ENCODE measurements at regions not wholly inside any gene's neighbourhood (a gene's known extent, or its start where the extent isn't known, plus 50 kb on each side); places are given as distances from the start of the nearest gene placed in this dataset.
"Not testable (repeated sequence)": the region's sequence is repeated elsewhere in the genome, so short reads cannot be mapped to it uniquely, and the experiment has no call there.

DNA sequence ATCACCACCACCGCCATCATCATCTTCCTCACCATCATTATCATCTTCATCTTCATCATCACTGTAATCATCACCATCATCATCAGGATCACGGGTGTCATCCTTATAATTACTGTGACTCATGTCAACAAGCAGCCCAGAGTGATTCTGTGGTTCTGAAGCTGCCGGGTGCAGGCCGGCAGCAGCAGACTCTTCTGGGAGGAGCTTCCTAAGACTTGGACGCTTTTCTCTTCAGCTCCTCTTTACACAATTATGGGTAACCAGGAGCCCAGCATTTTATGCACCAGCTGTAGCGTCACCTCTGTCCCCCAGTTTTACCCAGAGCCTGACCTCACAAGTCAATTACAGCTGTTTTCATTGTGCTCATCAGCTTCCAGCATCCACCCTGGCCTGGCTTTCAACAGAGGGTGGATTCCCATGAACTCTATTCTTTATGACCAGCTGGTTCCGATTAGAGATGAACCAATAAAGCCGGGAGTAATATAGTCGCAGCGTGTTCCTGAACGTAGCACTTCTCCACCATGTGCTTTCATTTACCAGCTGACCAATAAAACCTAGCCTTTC lies 275.8 kb downstream of the FOXL1 start:
- Histone ChIP-seq H3K4me3 (ENCODE audit: insufficient read depth, low read depth, low read length) (no peak overlapping the region), H3K36me3 (ENCODE audit: control insufficient read depth, insufficient read depth, low read length) (no peaks in the 10 kb centered on the region), H3K9me3 (ENCODE audit: control insufficient read depth, low read length) (no peaks in the 10 kb centered on the region), H3K4me1 (ENCODE audit: control insufficient read depth, insufficient read depth, low read length) (no peaks in the 10 kb centered on the region), H3K27me3 (ENCODE audit: control insufficient read depth, insufficient read depth, low read length, poor library complexity, severe bottlenecking) (no peaks in the 10 kb centered on the region), H3K27ac (ENCODE audit: insufficient read depth, low read depth, low read length, poor library complexity, severe bottlenecking) (no peak overlapping the region)
- 93 to 96% methylated on average over 11 of the region's 11 CpGs for WGBS, 2 experiments

DNA sequence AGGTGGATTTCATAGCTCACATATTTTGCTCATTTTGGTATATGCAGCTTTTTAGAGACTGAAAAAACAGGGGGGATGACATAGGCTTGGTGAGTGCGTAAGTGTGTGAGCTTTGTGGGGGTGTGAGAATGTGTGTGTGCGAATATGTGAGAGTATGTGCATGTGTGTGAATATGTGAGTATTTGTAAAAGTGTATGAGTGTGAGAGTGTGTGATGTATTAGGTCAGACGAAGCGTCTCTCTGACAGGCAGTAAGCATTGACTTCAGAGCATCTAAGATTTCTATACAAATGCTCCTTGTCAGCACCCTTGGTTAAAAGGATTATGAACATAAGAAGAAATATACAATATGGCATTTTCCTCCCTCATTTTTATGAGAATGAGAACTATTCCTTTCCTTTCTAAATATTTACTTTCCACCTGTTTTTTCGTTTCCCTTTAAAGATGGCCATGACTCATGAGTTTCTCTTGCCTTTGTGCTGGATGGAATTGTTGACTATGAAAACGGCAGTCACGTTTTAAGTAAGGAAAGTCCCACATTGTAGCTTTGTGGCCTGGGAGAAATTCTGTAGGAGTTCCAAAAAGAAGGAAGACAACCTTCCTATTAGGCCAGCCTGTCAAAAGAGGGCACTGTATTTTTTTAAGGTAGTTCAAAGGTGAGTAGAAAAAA lies 276.4 kb downstream of the FOXL1 start:
- WGBS, 2 experiments = 74 to 83% methylated on average over 6 to 7 of the region's 7 CpGs
- no peaks in the 10 kb centered on the region for H3K27me3 ChIP-seq (ENCODE audit: control insufficient read depth, insufficient read depth, low read length, poor library complexity, severe bottlenecking)
- H3K4me3 ChIP-seq (ENCODE audit: insufficient read depth, low read depth, low read length) = no peak overlapping the region
- H3K36me3 ChIP-seq (ENCODE audit: control insufficient read depth, insufficient read depth, low read length) = no peaks in the 10 kb centered on the region
- no peak overlapping the region for H3K27ac ChIP-seq (ENCODE audit: insufficient read depth, low read depth, low read length, poor library complexity, severe bottlenecking)
- no peaks in the 10 kb centered on the region for H3K9me3 ChIP-seq (ENCODE audit: control insufficient read depth, low read length)
- no peaks in the 10 kb centered on the region for H3K4me1 ChIP-seq (ENCODE audit: control insufficient read depth, insufficient read depth, low read length)

DNA sequence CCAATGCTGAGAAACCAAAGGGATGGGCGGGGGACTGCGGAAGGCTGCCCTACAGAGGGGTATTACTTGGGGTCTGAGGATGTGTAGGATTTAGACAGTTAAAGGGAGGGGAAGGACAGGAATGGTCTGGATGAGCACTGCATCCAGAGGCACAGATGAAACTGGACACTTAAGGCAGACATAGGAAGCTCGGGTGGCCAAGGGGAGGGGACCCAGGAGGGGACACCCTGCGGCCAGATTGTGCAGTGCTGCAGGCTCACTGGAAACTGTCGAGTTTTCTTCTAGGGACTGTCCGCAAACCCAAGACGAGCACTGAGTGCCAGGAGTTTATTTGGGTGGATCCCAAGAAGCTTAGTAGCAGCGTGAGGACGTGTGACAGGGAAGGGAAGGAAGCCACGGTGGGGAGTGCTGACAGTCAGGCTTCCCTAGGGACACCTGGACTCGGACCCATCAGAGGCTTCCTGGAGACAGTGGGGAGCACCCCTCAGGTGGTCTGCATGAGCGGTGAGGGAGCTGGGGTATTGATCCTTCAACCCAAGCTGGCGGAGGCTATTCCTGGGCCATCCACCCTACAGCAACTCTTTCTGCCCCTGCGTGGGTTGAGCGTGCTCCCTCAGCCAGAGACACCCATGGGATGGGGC lies 278.7 kb downstream of the FOXL1 start:
- H3K9me3 ChIP-seq (ENCODE audit: control insufficient read depth, low read length) = no peaks in the 10 kb centered on the region
- H3K27ac ChIP-seq (ENCODE audit: insufficient read depth, low read depth, low read length, poor library complexity, severe bottlenecking) = no peak overlapping the region
- H3K4me1 ChIP-seq (ENCODE audit: control insufficient read depth, insufficient read depth, low read length) = no peaks in the 10 kb centered on the region
- WGBS, 2 experiments = 92 to 93% methylated on average over 15 of the region's 15 CpGs
- H3K36me3 ChIP-seq (ENCODE audit: control insufficient read depth, insufficient read depth, low read length) = no peaks in the 10 kb centered on the region
- H3K27me3 ChIP-seq (ENCODE audit: control insufficient read depth, insufficient read depth, low read length, poor library complexity, severe bottlenecking) = no peaks in the 10 kb centered on the region
- no peak overlapping the region for H3K4me3 ChIP-seq (ENCODE audit: insufficient read depth, low read depth, low read length)

DNA sequence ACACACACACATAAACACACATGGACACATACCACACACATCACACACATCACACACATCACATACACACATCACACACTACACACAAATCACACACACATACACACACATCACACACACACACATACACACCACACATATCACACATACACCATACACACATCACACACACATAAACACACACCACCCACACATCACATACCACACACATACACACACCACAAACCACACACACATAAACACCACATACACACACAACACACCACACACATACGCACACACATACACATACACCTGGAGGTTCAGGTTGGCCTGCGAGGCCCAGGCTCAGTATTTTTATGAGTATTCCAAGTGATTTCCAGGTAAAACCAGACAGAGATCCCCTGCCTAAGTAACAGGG lies 279.5 kb downstream of the FOXL1 start:
- 92 to 94% methylated on average over 2 of the region's 2 CpGs for WGBS, 2 experiments
- no peaks in the 10 kb centered on the region for H3K36me3 ChIP-seq (ENCODE audit: control insufficient read depth, insufficient read depth, low read length)
- no peaks in the 10 kb centered on the region for H3K27me3 ChIP-seq (ENCODE audit: control insufficient read depth, insufficient read depth, low read length, poor library complexity, severe bottlenecking)
- H3K27ac ChIP-seq (ENCODE audit: insufficient read depth, low read depth, low read length, poor library complexity, severe bottlenecking) = no peak overlapping the region
- H3K9me3 ChIP-seq (ENCODE audit: control insufficient read depth, low read length) = no peaks in the 10 kb centered on the region
- no peaks in the 10 kb centered on the region for H3K4me1 ChIP-seq (ENCODE audit: control insufficient read depth, insufficient read depth, low read length)
- H3K4me3 ChIP-seq (ENCODE audit: insufficient read depth, low read depth, low read length) = no peak overlapping the region

DNA sequence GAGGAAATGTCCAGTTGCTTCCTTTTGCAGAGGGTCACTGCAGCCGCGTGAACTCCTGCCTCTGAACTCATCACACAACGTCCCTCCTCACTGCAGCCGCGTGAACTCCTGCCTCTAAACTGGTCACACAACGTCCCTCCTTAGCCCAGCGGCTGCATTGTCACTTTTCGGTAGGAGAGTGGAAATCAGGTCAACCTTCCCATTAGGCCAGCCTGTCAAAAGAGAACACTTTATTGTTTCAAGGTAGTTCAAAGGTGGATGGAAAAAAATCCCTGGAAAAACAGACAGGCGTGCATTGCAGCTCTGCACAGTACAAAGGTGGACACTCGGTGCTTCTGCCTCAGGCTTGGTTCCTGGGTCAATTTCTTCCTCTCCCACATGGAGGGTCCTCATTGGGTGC lies 280.2 kb downstream of the FOXL1 start:
- no peaks in the 10 kb centered on the region for H3K27me3 ChIP-seq (ENCODE audit: control insufficient read depth, insufficient read depth, low read length, poor library complexity, severe bottlenecking)
- H3K4me1 ChIP-seq (ENCODE audit: control insufficient read depth, insufficient read depth, low read length) = no peaks in the 10 kb centered on the region
- H3K36me3 ChIP-seq (ENCODE audit: control insufficient read depth, insufficient read depth, low read length) = no peaks in the 10 kb centered on the region
- WGBS, 2 experiments = 90 to 91% methylated on average over 10 of the region's 10 CpGs
- H3K9me3 ChIP-seq (ENCODE audit: control insufficient read depth, low read length) = no peaks in the 10 kb centered on the region
- H3K4me3 ChIP-seq (ENCODE audit: insufficient read depth, low read depth, low read length) = no peak overlapping the region
- H3K27ac ChIP-seq (ENCODE audit: insufficient read depth, low read depth, low read length, poor library complexity, severe bottlenecking) = no peak overlapping the region

DNA sequence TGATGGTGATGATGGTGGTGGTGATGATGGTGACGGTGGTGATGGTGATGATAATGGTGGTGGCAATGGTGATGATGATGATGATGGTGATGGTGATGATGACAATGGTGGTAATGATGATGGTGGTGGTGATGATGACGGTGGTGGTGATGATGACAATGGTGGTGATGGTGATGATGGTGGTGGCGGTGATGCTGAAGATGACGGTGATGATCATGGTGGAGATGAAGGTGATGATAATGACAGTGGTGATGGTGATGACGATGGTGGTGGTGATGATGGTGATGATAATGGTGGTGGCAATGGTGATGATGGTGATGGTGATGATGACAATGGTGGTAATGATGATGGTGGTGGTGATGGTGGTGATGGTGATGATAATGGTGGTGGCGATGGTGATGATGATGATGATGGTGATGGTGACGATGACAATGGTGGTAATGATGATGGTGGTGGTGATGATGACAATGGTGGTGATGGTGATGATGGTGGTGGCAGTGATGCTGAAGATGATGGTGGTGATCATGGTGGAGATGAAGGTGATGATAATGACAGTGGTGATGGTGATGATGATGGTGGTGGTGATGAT lies 283.0 kb downstream of the FOXL1 start:
- not testable (repeated sequence) for H3K4me3 ChIP-seq (ENCODE audit: insufficient read depth, low read depth, low read length); H3K4me1 ChIP-seq (ENCODE audit: control insufficient read depth, insufficient read depth, low read length); H3K27ac ChIP-seq (ENCODE audit: insufficient read depth, low read depth, low read length, poor library complexity, severe bottlenecking); H3K9me3 ChIP-seq (ENCODE audit: control insufficient read depth, low read length); H3K27me3 ChIP-seq (ENCODE audit: control insufficient read depth, insufficient read depth, low read length, poor library complexity, severe bottlenecking); H3K36me3 ChIP-seq (ENCODE audit: control insufficient read depth, insufficient read depth, low read length)
- 93% methylated on average over 7 of the region's 7 CpGs for WGBS, 2 experiments

DNA sequence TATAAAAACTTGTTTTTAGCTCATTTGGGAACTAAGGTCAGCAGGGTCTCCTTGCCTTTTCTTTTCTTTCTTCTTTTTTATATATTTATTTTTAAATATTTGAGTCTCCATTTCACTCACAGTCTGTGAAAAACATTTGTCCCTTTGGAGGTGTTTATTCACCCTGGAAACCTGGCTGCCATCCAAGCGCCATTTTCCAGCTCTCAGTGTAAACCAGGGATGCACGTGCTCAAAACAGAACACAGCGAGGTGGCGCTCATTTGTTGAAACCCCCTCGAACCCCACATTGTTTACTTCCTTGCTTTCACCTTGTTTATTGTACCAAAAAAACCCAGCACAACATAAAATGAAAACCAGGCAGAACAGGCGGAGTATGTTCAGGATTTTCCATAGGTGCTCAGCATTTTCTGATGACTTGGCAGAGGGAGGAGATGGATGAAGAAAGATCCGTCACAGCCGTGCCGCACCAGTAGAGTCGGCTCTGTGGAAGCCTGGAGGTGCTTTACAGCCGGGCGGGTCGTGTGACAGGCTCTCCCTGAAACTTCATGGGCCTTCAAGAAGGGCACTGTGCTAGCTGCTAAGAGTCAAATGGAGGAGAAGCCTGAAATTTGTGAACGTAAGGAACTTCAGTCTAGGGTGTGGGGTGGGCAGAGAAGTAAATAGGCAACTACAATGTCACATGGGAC lies 284.4 kb downstream of the FOXL1 start:
- no peak overlapping the region for H3K27ac ChIP-seq (ENCODE audit: insufficient read depth, low read depth, low read length, poor library complexity, severe bottlenecking)
- no peaks in the 10 kb centered on the region for H3K9me3 ChIP-seq (ENCODE audit: control insufficient read depth, low read length)
- no peak overlapping the region for H3K4me3 ChIP-seq (ENCODE audit: insufficient read depth, low read depth, low read length)
- H3K36me3 ChIP-seq (ENCODE audit: control insufficient read depth, insufficient read depth, low read length) = no peaks in the 10 kb centered on the region
- H3K4me1 ChIP-seq (ENCODE audit: control insufficient read depth, insufficient read depth, low read length) = no peaks in the 10 kb centered on the region
- no peaks in the 10 kb centered on the region for H3K27me3 ChIP-seq (ENCODE audit: control insufficient read depth, insufficient read depth, low read length, poor library complexity, severe bottlenecking)
- WGBS, 2 experiments = 92 to 94% methylated on average over 14 of the region's 14 CpGs

DNA sequence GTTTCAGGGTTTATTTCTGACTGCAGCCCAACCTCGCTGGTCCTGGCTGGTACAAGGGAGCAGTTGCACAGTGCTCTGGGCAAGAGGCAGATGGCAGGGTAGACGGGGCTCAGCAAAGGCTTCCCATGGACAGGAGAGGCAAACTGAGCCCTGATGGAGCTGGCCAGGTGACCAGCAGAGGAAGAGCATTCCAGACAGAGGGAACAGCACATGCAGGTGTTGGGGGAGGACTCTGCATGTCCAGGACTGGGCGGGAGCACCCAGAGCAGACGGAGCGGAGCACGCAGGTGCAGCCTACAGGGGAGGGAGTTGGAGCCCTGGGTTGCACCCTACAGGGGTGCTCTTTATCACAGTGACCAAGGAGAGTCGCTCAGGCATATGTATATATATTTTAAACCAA lies 285.3 kb downstream of the FOXL1 start:
- H3K27ac ChIP-seq (ENCODE audit: insufficient read depth, low read depth, low read length, poor library complexity, severe bottlenecking) = no peak overlapping the region
- H3K9me3 ChIP-seq (ENCODE audit: control insufficient read depth, low read length) = no peaks in the 10 kb centered on the region
- H3K27me3 ChIP-seq (ENCODE audit: control insufficient read depth, insufficient read depth, low read length, poor library complexity, severe bottlenecking) = no peaks in the 10 kb centered on the region
- 92 to 93% methylated on average over 6 to 7 of the region's 7 CpGs for WGBS, 2 experiments
- peaks cover 3% of the 10 kb centered on the region for H3K4me1 ChIP-seq (ENCODE audit: control insufficient read depth, insufficient read depth, low read length)
- no peaks in the 10 kb centered on the region for H3K36me3 ChIP-seq (ENCODE audit: control insufficient read depth, insufficient read depth, low read length)
- H3K4me3 ChIP-seq (ENCODE audit: insufficient read depth, low read depth, low read length) = no peak overlapping the region

DNA sequence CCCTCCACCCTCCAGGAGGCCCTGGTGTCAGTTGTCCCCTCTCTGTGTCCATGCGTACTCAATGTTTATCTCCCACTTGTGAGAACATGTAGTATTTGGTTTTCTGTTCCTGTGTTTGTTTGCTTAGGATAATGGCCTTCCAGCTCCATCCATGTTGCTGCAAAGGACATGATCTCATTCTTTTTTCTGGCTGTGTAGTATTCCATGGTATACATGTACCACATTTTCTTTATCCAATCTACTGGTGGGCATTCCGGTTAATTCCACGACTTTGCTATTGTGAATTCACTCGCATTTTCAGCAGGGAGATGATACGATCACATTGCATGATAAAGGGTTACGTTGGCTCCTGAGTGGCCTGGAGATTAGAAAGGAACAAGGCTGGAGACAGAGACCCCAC lies 286.2 kb downstream of the FOXL1 start:
- no peak overlapping the region for H3K27ac ChIP-seq (ENCODE audit: insufficient read depth, low read depth, low read length, poor library complexity, severe bottlenecking)
- no peaks in the 10 kb centered on the region for H3K9me3 ChIP-seq (ENCODE audit: control insufficient read depth, low read length)
- H3K4me1 ChIP-seq (ENCODE audit: control insufficient read depth, insufficient read depth, low read length) = peaks cover 12% of the 10 kb centered on the region
- 92 to 97% methylated on average over 6 of the region's 6 CpGs for WGBS, 2 experiments
- H3K27me3 ChIP-seq (ENCODE audit: control insufficient read depth, insufficient read depth, low read length, poor library complexity, severe bottlenecking) = no peaks in the 10 kb centered on the region
- no peaks in the 10 kb centered on the region for H3K36me3 ChIP-seq (ENCODE audit: control insufficient read depth, insufficient read depth, low read length)
- no peak overlapping the region for H3K4me3 ChIP-seq (ENCODE audit: insufficient read depth, low read depth, low read length)
